Dermis microvascular lymphatic vessel endothelial cell (primary cell): ENCODE measurements at regions not wholly inside any gene's neighbourhood (a gene's known extent, or its start where the extent isn't known, plus 50 kb on each side); places are given as distances from the start of the nearest gene placed in this dataset.
"Not testable (repeated sequence)": the region's sequence is repeated elsewhere in the genome, so short reads cannot be mapped to it uniquely, and the experiment has no call there.

ENCODE experiments used
- DNase-seq, 2 donors: peaks; one replicate each; pipeline versions ENCODE4 v3.0.0 to v3.0.0-alpha.2; 2010; ENCODE audit warnings: low read depth in 2 of 2

DNA sequence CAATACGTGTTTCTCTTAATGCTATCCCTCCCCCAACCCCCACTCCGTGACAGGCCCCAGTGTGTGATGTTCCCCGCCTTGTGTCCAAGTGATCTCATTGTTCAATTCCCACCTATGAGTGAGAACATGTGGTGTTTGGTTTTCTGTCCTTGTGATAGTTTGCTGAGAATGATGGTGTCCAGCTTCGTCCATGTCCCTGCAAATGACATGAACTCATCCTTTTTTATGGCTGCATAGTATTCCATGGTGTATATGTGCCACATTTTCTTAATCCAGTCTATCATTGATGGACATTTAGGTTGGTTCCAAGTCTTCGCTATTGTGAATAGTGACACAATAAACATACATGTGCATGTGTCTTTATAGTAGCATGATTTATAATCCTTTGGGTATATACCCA is 52.5 kb downstream of the KIAA0408 start:
- DNase-seq = not testable (repeated sequence)

DNA sequence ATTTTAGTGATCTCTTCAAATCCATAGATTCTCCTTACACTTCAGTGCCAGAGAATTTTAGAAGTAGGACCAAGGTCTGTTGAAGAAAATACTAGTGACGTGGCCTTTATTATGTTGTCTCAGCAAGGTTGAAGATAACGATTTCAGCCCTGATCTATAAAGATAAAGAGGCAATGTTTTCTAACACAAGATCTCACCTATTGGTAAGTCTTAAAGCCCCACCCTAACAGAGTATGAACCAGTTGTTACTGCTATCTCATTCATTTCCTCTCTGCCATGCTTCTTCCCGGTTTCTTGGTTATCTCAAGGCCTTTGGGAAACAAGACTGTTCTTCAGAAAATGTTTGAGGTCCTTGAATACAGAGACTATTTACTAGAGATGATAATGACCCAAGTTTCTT is 53.1 kb downstream of the KIAA0408 start:
- DNase-seq = no peak

DNA sequence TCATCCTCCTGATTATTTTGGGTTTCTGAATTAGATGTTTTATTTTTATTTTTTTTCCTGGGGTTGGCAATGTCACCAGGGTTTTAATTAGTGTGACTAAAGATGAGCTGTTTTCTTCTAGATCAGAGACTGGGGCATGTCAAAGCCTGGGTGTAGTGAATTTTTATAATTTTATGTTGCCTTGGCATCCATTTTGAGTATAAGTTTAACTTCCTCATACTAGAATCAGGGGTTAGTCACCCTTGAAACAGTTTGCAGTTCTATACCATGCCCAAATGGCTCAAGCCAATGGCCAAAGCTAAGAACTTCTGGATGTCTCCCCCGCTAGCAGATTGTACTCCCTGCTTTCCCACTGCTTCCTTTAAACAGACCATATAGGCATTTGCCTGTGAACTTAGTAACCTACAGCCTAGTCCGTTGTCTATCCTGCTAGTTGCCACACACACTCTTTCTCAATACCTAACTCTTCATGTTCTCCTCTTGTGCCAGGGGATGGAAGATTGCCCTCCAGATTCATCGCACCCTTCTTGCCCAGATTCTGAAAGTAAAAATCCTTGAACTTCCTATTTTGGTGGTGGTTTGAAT is 54.5 kb downstream of the KIAA0408 start:
- DNase-seq = no peak

GRCh38 chr6:127404133-127404532 is 55.1 kb downstream of the KIAA0408 start:
- no peak for DNase-seq

DNA sequence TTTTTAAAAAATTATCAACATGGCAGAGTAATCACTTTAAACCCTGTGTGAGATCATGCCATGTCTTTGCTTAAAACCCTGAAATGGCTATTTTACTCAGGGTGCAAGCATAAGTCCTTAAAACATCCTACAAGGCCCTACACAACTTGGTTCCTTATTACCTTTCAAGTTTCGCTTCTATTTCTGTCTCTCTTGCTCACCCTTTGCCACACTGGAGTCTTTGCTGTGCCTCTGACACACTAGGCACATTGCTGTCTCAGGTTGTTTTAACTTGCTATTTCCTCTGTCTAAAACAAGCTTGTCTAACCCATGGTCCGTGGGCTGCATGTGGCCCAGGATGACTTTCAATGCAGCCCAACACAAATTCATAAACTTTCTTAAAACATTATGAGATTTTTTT is 55.6 kb downstream of the KIAA0408 start:
- DNase-seq = no peak

DNA sequence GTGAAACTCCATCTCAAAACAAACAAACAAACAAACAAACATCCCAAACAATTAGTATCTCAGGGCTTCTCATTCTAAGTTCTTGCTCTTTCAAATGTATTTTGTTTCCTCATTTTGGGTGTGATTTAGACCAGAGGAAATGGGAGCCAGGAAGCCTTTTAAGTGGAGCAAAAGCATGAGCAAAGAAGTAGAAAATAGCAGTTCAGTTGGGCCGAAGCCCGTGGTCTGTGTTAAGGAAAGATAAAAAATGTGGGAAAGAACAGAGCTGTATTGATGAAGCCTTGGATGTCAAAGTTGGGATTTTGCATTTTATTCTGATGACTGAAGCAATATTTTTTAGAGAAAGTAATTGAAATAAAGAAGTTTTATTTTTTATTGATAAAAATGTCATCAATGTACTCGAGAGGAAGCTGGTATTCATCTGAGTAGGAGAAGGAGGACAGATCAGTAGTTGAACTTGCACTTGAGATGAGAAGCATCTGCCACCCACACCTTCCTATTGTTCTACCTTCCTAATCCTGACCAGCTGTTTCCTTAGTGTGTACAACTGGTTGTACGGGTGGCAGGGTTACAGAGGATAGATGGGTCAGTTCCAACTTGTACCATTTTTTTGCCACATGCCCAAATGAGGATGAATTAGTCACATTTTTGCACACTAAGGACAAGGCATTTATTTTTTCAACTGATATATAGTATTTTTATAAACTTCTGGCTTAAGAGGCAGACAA is 56.1 kb downstream of the KIAA0408 start:
- peak in 1 of 2 donors; percentile 9 for DNase-seq

- DNase-seq = no peak
Measured at GRCh38 chr6:127397729-127398630, 54.6 kb upstream of the ECHDC1 start.

DNA sequence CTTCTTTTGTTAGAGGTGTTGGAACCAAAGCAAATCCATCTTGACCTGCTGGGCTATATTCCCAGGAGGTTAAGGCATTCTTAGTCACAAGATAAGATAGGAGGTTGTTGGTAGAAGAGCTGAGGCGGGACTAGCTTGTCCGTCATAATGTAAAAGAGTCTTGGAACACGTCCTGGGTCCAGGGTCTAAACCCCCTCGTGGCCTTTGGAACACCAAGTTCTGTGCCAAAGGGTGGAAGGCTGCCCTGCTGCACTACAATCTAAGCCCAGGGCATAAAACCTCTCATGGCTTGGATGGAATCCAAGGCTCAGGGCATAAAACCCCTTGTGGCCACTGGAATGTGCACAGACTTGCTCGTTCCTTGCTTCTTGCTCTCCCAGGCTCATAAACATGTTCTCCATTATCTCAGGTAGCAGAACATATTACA is 53.8 kb upstream of the ECHDC1 start:
- not testable (repeated sequence) for DNase-seq
